T-helper 2 cell treated with Interferon-gamma antibody and Interleukin-4, amounts not matched to agents 5 μg/mL and 100 μg/mL, for 36 hours (primary cell): ENCODE measurements at regions not wholly inside any gene's neighbourhood (a gene's known extent, or its start where the extent isn't known, plus 50 kb on each side); places are given as distances from the start of the nearest gene placed in this dataset.

Experiments
- DNase-seq: peaks from one replicate; pipeline ENCODE4 v3.0.0; 2021; ENCODE audit warnings: low spot score
- H3K27ac Mint-ChIP-seq: one replicate; pipeline ENCODE4 v1.8.0; 2021; ENCODE audit warnings: mild to moderate bottlenecking, mixed read lengths
- H3K27me3 Mint-ChIP-seq: one replicate; pipeline ENCODE4 v1.8.0; 2021; ENCODE audit warnings: low read depth, mixed read lengths
- H3K36me3 Mint-ChIP-seq: one replicate; pipeline ENCODE4 v1.8.0; 2021; ENCODE audit warnings: low read depth, mixed read lengths
- H3K4me1 Mint-ChIP-seq: one replicate; pipeline ENCODE4 v1.8.0; 2021; ENCODE audit warnings: low read depth, mixed read lengths
- H3K4me3 Mint-ChIP-seq: one replicate; pipeline ENCODE4 v1.8.0; 2022; ENCODE audit warnings: mild to moderate bottlenecking, moderate library complexity, mixed read lengths
- H3K9me3 Mint-ChIP-seq: one replicate; pipeline ENCODE4 v1.8.0; 2021; ENCODE audit warnings: mixed read lengths

DNA sequence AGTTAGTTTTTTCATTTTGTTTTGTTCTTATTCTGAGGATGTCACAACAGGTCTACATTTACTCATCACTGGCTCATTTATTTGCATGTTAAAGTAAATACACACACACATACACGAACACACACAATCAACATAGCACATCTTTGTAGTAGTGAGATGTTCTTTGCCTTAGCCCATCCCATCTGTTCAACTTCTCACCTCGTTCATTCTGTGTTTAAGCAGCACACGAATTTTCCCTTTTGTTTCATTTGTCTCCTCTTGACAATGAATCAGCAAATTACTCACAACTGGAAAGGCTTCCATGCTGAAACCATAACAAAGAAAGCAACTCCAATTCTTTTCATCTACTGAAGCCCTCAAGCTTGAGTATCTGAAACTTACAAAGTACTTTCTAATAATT, 133.3 kb upstream of the CHRM3 start:
- no peaks in the 10 kb centered on the region for H3K27me3 Mint-ChIP-seq
- H3K4me1 Mint-ChIP-seq, result no peaks in the 10 kb centered on the region
- H3K36me3 Mint-ChIP-seq, result no peaks in the 10 kb centered on the region
- H3K9me3 Mint-ChIP-seq, result peaks cover 4% of the 10 kb centered on the region
- DNase-seq, result no peak
- no peak overlapping the region for H3K27ac Mint-ChIP-seq
- H3K4me3 Mint-ChIP-seq, result no peak overlapping the region

DNA sequence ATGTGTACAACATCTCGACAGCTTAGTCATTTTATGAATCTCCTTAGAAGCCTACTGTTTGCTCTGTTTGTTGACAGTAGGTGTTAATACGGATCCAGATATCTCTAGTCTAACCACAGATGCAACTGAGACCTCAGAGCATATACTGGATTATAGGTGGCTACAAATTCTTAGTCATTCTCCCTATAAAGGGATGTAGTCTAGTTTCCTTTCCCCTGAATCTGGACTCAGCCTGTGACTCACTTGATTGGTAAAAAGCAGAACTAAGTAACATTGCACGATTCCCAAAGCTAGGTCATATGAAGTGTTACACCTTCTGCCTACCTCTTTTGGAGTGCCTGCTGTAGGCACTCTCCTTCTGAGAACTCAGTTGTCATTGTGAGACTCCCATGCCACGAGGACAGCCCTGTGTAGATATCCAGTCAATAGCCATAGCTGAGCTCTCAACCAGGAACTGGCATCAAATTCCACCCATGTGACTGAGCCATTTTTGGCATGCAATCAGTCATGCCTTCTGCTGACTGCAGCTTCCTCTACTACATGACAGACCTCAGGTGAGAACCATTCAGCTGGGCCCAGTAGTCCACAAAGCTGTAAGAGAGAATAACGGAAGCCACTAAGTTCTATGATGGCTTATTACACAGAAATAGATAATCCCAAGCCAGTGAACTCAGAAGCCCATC, 135.9 kb upstream of the CHRM3 start:
- no peak for DNase-seq
- Mint-ChIP-seq H3K36me3 (no peaks in the 10 kb centered on the region), H3K27ac (no peak overlapping the region), H3K9me3 (no peaks in the 10 kb centered on the region), H3K27me3 (no peaks in the 10 kb centered on the region), H3K4me1 (no peaks in the 10 kb centered on the region), H3K4me3 (no peak overlapping the region)

GRCh38 chr1:239247285-239247684, 139.1 kb upstream of the CHRM3 start:
- Mint-ChIP-seq H3K27ac (no peak overlapping the region), H3K4me1 (no peaks in the 10 kb centered on the region), H3K9me3 (no peaks in the 10 kb centered on the region), H3K4me3 (no peak overlapping the region), H3K27me3 (no peaks in the 10 kb centered on the region), H3K36me3 (no peaks in the 10 kb centered on the region)
- DNase-seq, result no peak

- Mint-ChIP-seq H3K27me3 (no peaks in the 10 kb centered on the region), H3K4me1 (no peaks in the 10 kb centered on the region), H3K4me3 (no peak overlapping the region), H3K27ac (no peak overlapping the region), H3K9me3 (no peaks in the 10 kb centered on the region), H3K36me3 (no peaks in the 10 kb centered on the region)
- DNase-seq, result no peak
Measured at GRCh38 chr1:239244084-239244483, 142.3 kb upstream of the CHRM3 start.

DNA sequence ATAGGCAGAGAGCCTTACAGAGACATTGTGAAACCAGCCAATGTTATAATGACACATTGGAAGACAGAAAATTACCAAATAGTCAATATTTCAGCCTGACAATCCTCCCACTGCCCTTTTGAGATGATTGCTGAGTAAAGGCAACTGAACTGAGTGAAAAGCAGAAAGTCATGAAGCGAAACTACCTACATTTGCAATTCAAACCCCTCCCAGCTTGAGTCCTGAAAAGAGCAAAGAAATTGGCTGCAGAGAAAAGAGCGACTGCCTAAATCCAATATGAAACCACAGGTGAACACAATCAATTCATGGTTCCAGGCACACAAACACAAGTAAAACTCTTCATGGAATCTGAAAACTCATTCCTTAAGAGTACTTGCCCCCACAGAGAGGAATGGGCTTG, 143.4 kb upstream of the CHRM3 start:
- H3K9me3 Mint-ChIP-seq, result no peaks in the 10 kb centered on the region
- H3K4me1 Mint-ChIP-seq, result no peaks in the 10 kb centered on the region
- no peaks in the 10 kb centered on the region for H3K36me3 Mint-ChIP-seq
- H3K4me3 Mint-ChIP-seq, result no peak overlapping the region
- DNase-seq, result no peak
- H3K27me3 Mint-ChIP-seq, result no peaks in the 10 kb centered on the region
- H3K27ac Mint-ChIP-seq, result no peak overlapping the region

GRCh38 chr1:239242404-239242803, 144.0 kb upstream of the CHRM3 start:
- Mint-ChIP-seq H3K27me3 (no peaks in the 10 kb centered on the region), H3K9me3 (no peaks in the 10 kb centered on the region), H3K27ac (no peak overlapping the region), H3K4me1 (no peaks in the 10 kb centered on the region), H3K4me3 (no peak overlapping the region), H3K36me3 (no peaks in the 10 kb centered on the region)
- DNase-seq, result no peak

- no peak overlapping the region for H3K27ac Mint-ChIP-seq
Measured at GRCh38 chr1:239240736-239241135, 145.6 kb upstream of the CHRM3 start.

DNA sequence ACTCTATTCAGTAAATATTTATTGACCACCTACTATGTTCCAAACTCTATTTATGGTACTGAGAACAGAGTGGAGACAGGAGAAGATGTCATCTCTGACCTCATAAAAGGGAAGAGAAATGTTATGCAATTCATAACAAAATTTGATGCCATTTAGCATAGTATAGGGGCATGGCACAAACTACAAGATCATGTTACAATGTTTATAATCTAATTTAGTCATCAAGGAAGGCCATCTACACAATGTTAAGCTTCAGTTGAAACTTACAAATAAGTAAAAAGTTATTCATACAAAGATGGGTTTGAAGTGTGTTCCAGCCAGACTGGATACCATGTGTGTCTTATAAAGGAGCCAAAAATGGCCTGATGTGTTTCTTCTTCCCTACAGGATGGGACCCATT, 146.8 kb upstream of the CHRM3 start:
- DNase-seq, result no peak
- Mint-ChIP-seq H3K9me3 (no peaks in the 10 kb centered on the region), H3K27ac (no peak overlapping the region), H3K27me3 (no peaks in the 10 kb centered on the region), H3K4me3 (no peak overlapping the region), H3K4me1 (no peaks in the 10 kb centered on the region), H3K36me3 (no peaks in the 10 kb centered on the region)

More at GRCh38 chr1:239240736-239241135, 145.6 kb upstream of the CHRM3 start:
- DNase-seq, result no peak
- Mint-ChIP-seq H3K4me3 (no peak overlapping the region), H3K9me3 (no peaks in the 10 kb centered on the region), H3K27me3 (no peaks in the 10 kb centered on the region), H3K4me1 (no peaks in the 10 kb centered on the region), H3K36me3 (no peaks in the 10 kb centered on the region)

DNA sequence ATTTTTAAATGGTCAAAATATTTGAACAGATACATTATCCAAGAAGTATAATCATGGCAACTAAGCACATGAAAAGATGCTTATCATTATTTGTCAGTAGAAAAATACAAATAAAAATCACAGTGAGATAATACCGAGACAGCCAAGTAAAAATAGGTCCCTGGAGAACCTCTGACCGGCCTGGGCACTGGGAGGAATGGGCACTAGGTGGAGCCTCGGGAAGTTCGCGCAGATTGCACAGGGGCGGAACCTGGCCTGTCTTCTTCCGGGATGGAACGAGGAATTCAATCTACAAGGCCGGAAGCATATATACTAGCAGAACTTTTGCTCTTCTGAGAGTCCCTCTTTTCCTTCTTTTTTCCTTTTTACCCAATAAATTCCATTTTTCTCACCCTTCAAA, 148.5 kb upstream of the CHRM3 start:
- H3K9me3 Mint-ChIP-seq, result no peaks in the 10 kb centered on the region
- no peak overlapping the region for H3K27ac Mint-ChIP-seq
- H3K4me1 Mint-ChIP-seq, result no peaks in the 10 kb centered on the region
- no peak for DNase-seq
- no peaks in the 10 kb centered on the region for H3K36me3 Mint-ChIP-seq
- no peaks in the 10 kb centered on the region for H3K27me3 Mint-ChIP-seq
- H3K4me3 Mint-ChIP-seq, result no peak overlapping the region

GRCh38 chr1:239233626-239234025, 152.7 kb upstream of the CHRM3 start:
- no peak for DNase-seq
- Mint-ChIP-seq H3K27ac (no peak overlapping the region), H3K4me1 (no peaks in the 10 kb centered on the region), H3K36me3 (no peaks in the 10 kb centered on the region), H3K9me3 (no peaks in the 10 kb centered on the region), H3K4me3 (no peak overlapping the region), H3K27me3 (no peaks in the 10 kb centered on the region)

DNA sequence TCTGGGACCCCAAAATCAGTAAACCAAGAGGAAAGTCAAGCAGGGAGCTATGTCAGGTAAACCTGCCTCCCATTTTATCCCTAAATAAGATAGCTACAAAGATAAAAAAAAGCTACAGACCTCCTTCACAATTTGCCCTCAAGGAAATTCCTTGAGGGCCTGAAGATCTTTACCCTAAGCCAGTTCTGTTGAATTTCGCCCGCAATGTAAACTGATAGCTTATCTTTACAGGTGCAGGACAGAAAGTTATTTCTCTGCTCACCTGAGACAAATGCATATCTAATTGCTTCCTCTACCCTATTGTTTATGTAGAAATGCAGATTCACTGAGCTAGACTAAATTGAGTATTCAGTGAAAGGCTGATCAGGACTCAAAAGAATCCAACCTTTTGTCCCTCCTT, 153.4 kb upstream of the CHRM3 start:
- H3K36me3 Mint-ChIP-seq, result no peaks in the 10 kb centered on the region
- H3K9me3 Mint-ChIP-seq, result peaks cover 2% of the 10 kb centered on the region
- H3K4me1 Mint-ChIP-seq, result no peaks in the 10 kb centered on the region
- DNase-seq, result no peak
- no peak overlapping the region for H3K4me3 Mint-ChIP-seq
- H3K27me3 Mint-ChIP-seq, result no peaks in the 10 kb centered on the region
- H3K27ac Mint-ChIP-seq, result no peak overlapping the region

DNA sequence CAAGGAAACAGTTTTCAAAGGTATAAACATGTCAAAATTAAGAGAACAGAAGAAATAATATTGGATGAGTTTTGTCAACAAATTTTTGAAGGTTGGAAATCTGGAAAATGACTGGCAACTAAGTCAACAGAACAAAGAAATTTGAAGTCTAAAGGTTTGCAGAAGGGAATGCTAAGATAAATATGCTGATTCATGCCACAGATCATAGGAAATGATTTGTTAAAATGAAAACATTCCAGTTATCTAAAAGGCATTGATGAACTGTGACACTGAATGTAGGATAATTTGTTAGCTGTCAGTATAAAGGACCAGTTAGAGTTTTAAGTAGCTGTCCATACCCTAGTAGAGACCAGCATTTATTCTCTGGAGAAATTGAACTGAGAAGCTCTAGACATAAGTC, 157.9 kb upstream of the CHRM3 start:
- Mint-ChIP-seq H3K9me3 (peaks cover 28% of the 10 kb centered on the region), H3K4me1 (no peaks in the 10 kb centered on the region), H3K27ac (no peak overlapping the region), H3K27me3 (no peaks in the 10 kb centered on the region), H3K36me3 (no peaks in the 10 kb centered on the region), H3K4me3 (no peak overlapping the region)
- no peak for DNase-seq

GRCh38 chr1:239225396-239225795, 161.0 kb upstream of the CHRM3 start:
- H3K4me3 Mint-ChIP-seq, result no peak overlapping the region
- no peak overlapping the region for H3K27ac Mint-ChIP-seq
- no peak for DNase-seq
- H3K9me3 Mint-ChIP-seq, result peaks cover 54% of the 10 kb centered on the region
- no peaks in the 10 kb centered on the region for H3K4me1 Mint-ChIP-seq
- no peaks in the 10 kb centered on the region for H3K36me3 Mint-ChIP-seq
- H3K27me3 Mint-ChIP-seq, result no peaks in the 10 kb centered on the region

GRCh38 chr1:239224100-239224499, 162.3 kb upstream of the CHRM3 start:
- no peak for DNase-seq
- no peaks in the 10 kb centered on the region for H3K4me1 Mint-ChIP-seq
- no peak overlapping the region for H3K4me3 Mint-ChIP-seq
- peaks cover 57% of the 10 kb centered on the region for H3K9me3 Mint-ChIP-seq
- H3K36me3 Mint-ChIP-seq, result no peaks in the 10 kb centered on the region
- no peaks in the 10 kb centered on the region for H3K27me3 Mint-ChIP-seq
- H3K27ac Mint-ChIP-seq, result no peak overlapping the region

- DNase-seq, result no peak
- Mint-ChIP-seq H3K4me3 (no peak overlapping the region), H3K4me1 (no peaks in the 10 kb centered on the region), H3K36me3 (no peaks in the 10 kb centered on the region), H3K9me3 (peaks cover 56% of the 10 kb centered on the region), H3K27ac (no peak overlapping the region), H3K27me3 (no peaks in the 10 kb centered on the region)
Measured at GRCh38 chr1:239222999-239223398, 163.4 kb upstream of the CHRM3 start.
